Endothelial cell (in vitro differentiated cells): ENCODE measurements at regions not wholly inside any gene's neighbourhood (a gene's known extent, or its start where the extent isn't known, plus 50 kb on each side); places are given as distances from the start of the nearest gene placed in this dataset.

ENCODE experiments used
- DNase-seq: peaks from one replicate; pipeline ENCODE4 v3.0.0; 2021; ENCODE audit warnings: low spot score
- H3K27ac Mint-ChIP-seq: one replicate; pipeline ENCODE4 v1.8.0; 2021; ENCODE audit warnings: mixed read lengths, inconsistent platforms; ENCODE audit not compliant: unreplicated experiment
- H3K27me3 Mint-ChIP-seq: one replicate; pipeline ENCODE4 v1.8.0; 2021; ENCODE audit warnings: mild to moderate bottlenecking, moderate library complexity, mixed read lengths, inconsistent platforms; ENCODE audit not compliant: unreplicated experiment
- H3K36me3 Mint-ChIP-seq: one replicate; pipeline ENCODE4 v1.8.0; 2021; ENCODE audit warnings: mild to moderate bottlenecking, low read depth, mixed read lengths, inconsistent platforms; ENCODE audit not compliant: unreplicated experiment
- H3K4me1 Mint-ChIP-seq: one replicate; pipeline ENCODE4 v1.8.0; 2021; ENCODE audit warnings: mild to moderate bottlenecking, mixed read lengths, inconsistent platforms; ENCODE audit not compliant: unreplicated experiment
- H3K4me3 Mint-ChIP-seq: one replicate; pipeline ENCODE4 v1.8.0; 2021; ENCODE audit warnings: mild to moderate bottlenecking, mixed read lengths, inconsistent platforms; ENCODE audit not compliant: unreplicated experiment
- H3K9me3 Mint-ChIP-seq: one replicate; pipeline ENCODE4 v1.8.0; 2021; ENCODE audit warnings: mixed read lengths, inconsistent platforms; ENCODE audit not compliant: unreplicated experiment
- TF ChIP-seq, protein P1 (sequence below): fragments of 200-600 bp; sonication (generic); IDR thresholded peaks from one replicate; pipeline ENCODE4 v1.5.0; 2021; ENCODE audit warnings: antibody characterized with exemption; ENCODE audit not compliant: unreplicated experiment

GRCh38 chr5:168007286-168007685 is 284.2 kb upstream of the WWC1 start:
- TF ChIP-seq, protein P1, sequence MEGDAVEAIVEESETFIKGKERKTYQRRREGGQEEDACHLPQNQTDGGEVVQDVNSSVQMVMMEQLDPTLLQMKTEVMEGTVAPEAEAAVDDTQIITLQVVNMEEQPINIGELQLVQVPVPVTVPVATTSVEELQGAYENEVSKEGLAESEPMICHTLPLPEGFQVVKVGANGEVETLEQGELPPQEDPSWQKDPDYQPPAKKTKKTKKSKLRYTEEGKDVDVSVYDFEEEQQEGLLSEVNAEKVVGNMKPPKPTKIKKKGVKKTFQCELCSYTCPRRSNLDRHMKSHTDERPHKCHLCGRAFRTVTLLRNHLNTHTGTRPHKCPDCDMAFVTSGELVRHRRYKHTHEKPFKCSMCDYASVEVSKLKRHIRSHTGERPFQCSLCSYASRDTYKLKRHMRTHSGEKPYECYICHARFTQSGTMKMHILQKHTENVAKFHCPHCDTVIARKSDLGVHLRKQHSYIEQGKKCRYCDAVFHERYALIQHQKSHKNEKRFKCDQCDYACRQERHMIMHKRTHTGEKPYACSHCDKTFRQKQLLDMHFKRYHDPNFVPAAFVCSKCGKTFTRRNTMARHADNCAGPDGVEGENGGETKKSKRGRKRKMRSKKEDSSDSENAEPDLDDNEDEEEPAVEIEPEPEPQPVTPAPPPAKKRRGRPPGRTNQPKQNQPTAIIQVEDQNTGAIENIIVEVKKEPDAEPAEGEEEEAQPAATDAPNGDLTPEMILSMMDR = no peak

GRCh38 chr5:168008555-168008954 is 282.9 kb upstream of the WWC1 start:
- Mint-ChIP-seq H3K9me3 (no peaks in the 10 kb centered on the region), H3K27me3 (no peaks in the 10 kb centered on the region), H3K4me1 (no peaks in the 10 kb centered on the region), H3K36me3 (no peaks in the 10 kb centered on the region), H3K4me3 (no peak overlapping the region), H3K27ac (no peak overlapping the region)
- DNase-seq = no peak
- TF ChIP-seq, protein P1 = no peak

More at GRCh38 chr5:168007286-168007685, 284.2 kb upstream of the WWC1 start:
- H3K4me3 Mint-ChIP-seq = no peak overlapping the region
- H3K9me3 Mint-ChIP-seq = no peaks in the 10 kb centered on the region
- H3K27ac Mint-ChIP-seq = no peak overlapping the region
- no peaks in the 10 kb centered on the region for H3K36me3 Mint-ChIP-seq
- no peaks in the 10 kb centered on the region for H3K4me1 Mint-ChIP-seq
- DNase-seq = no peak
- no peaks in the 10 kb centered on the region for H3K27me3 Mint-ChIP-seq

- TF ChIP-seq, protein P1 = no peak
- DNase-seq = no peak
- Mint-ChIP-seq H3K27me3 (no peaks in the 10 kb centered on the region), H3K4me3 (no peak overlapping the region), H3K4me1 (no peaks in the 10 kb centered on the region), H3K27ac (no peak overlapping the region), H3K36me3 (no peaks in the 10 kb centered on the region), H3K9me3 (no peaks in the 10 kb centered on the region)
Observed at GRCh38 chr5:168011096-168011495, 280.3 kb upstream of the WWC1 start.

- no peaks in the 10 kb centered on the region for H3K9me3 Mint-ChIP-seq
- H3K27me3 Mint-ChIP-seq = no peaks in the 10 kb centered on the region
- TF ChIP-seq, protein P1 = no peak
- H3K4me1 Mint-ChIP-seq = no peaks in the 10 kb centered on the region
- no peaks in the 10 kb centered on the region for H3K36me3 Mint-ChIP-seq
- H3K4me3 Mint-ChIP-seq = no peak overlapping the region
- H3K27ac Mint-ChIP-seq = no peak overlapping the region
- DNase-seq = no peak
Observed at GRCh38 chr5:168012006-168012405, 279.4 kb upstream of the WWC1 start.

DNA sequence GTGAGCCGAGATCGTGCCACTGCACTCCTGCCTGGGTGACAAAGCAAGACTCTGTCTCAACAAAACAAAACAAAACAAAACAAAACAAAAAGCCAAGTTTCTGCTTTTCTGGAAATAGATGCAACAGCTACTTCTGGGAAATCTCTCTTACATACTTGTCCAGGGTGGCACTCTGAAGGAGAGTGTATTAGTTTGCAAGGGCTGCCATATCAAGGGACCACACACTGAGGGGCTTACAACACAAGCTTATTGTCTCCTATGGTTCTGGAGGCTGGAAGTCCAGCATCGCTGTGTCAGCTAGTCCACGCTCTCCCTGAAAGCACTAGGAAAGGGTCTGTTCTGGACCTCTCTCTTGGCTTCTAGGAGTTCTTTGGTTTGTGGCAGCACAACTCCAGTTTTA is 277.9 kb upstream of the WWC1 start:
- Mint-ChIP-seq H3K36me3 (no peaks in the 10 kb centered on the region), H3K4me1 (no peaks in the 10 kb centered on the region), H3K4me3 (no peak overlapping the region), H3K9me3 (no peaks in the 10 kb centered on the region), H3K27me3 (no peaks in the 10 kb centered on the region), H3K27ac (no peak overlapping the region)
- DNase-seq = no peak
- TF ChIP-seq, protein P1 = no peak
